ENCODE measurements at regions not wholly inside any gene's neighbourhood (a gene's known extent, or its start where the extent isn't known, plus 50 kb on each side); places are given as distances from the start of the nearest gene placed in this dataset.

DNA sequence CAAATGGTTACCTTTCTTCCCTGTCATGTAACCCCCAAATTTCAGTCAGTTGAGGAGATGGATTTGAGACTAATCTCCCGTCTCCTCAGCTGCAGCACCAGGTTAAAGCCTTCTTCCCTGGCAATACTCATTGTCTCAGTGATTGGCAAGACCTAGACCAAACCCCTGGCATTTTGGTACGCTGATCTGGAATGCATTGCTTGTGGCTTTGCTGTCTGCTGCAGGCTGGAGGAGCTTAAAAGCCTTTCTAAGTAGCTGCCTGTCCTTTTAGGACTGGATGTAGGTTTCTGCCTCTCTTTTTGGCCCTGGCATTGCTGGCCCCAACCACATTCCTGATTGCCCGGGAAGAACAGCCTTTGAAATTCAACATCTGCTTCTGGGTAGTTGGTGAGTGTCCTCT is 729.6 kb upstream of the GJE1 start:
- ChIA-PET POLR2A (no interaction called here), CTCF (no interaction called here)
- ATAC-seq (ENCODE audit: low read depth), result no peak
- H3K4me1 Mint-ChIP-seq, result peaks cover 4% of the 10 kb centered on the region
- peaks cover 4% of the 10 kb centered on the region for H3K9me3 Mint-ChIP-seq
- H3K27me3 Mint-ChIP-seq, result no peaks in the 10 kb centered on the region
- TF ChIP-seq, protein P1, sequence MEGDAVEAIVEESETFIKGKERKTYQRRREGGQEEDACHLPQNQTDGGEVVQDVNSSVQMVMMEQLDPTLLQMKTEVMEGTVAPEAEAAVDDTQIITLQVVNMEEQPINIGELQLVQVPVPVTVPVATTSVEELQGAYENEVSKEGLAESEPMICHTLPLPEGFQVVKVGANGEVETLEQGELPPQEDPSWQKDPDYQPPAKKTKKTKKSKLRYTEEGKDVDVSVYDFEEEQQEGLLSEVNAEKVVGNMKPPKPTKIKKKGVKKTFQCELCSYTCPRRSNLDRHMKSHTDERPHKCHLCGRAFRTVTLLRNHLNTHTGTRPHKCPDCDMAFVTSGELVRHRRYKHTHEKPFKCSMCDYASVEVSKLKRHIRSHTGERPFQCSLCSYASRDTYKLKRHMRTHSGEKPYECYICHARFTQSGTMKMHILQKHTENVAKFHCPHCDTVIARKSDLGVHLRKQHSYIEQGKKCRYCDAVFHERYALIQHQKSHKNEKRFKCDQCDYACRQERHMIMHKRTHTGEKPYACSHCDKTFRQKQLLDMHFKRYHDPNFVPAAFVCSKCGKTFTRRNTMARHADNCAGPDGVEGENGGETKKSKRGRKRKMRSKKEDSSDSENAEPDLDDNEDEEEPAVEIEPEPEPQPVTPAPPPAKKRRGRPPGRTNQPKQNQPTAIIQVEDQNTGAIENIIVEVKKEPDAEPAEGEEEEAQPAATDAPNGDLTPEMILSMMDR (IDR thresholded peaks at IDR 0.05), result no peak
- intact Hi-C loops (cut with micrococcal nuclease), result no loop called here
- no peak for DNase-seq
- H3K4me3 Mint-ChIP-seq, result no peak overlapping the region
- no peaks in the 10 kb centered on the region for H3K36me3 Mint-ChIP-seq (ENCODE audit: low read depth)
- H3K27ac Mint-ChIP-seq, result no peak overlapping the region

DNA sequence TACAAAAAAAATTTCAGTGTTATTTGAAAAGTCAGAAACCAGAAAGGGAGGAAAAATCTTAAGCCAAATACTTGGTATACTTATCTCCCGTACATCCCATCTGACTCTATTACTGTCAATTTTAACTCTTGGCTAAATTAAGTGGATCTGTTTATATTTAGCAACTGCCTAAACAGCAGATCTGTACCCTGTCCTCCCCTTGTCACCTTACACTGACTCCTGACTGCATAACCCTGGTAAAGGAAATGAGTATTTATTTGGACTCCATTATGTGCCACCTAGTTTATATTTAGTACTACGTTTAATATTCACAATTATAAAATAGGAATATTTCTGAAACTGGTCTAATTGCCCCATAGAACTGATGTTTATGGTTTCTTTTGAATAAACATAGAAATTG is 730.2 kb upstream of the GJE1 start:
- intact Hi-C loops (cut with micrococcal nuclease), result no loop called here
- ChIA-PET CTCF (no interaction called here), POLR2A (no interaction called here)

DNA sequence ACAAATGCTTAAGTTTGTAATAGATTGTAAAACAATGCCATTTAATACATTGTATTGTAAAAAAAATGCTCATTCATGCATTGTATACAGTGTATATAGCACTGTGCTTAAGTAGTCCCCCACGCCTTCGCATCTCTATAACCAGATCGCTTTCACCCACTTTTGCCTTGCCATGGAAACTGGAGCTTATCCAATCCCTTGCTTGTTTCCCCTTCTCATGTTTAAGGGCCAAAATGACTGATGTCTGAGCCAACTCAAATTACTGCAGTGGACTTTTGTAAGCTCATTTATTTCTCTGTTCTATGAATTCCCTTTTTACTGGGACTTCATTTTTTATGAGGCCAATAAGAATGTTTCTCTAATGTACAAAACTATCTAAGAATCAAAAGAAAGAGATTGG is 730.9 kb upstream of the GJE1 start:
- ChIA-PET CTCF (no interaction called here), POLR2A (no interaction called here)
- no peaks in the 10 kb centered on the region for H3K36me3 Mint-ChIP-seq (ENCODE audit: low read depth)
- H3K27me3 Mint-ChIP-seq, result no peaks in the 10 kb centered on the region
- no peaks in the 10 kb centered on the region for H3K9me3 Mint-ChIP-seq
- H3K4me3 Mint-ChIP-seq, result no peak overlapping the region
- H3K4me1 Mint-ChIP-seq, result peaks cover 4% of the 10 kb centered on the region
- DNase-seq (no peak), ATAC-seq (ENCODE audit: low read depth) (no peak)
- no peak overlapping the region for H3K27ac Mint-ChIP-seq
- intact Hi-C loops (cut with micrococcal nuclease), result no loop called here
- TF ChIP-seq, protein P1 (IDR thresholded peaks at IDR 0.05), result no peak

More for the DNA sequence above, 730.2 kb upstream of the GJE1 start:
- Mint-ChIP-seq H3K27me3 (no peaks in the 10 kb centered on the region), H3K4me1 (peaks cover 4% of the 10 kb centered on the region), H3K36me3 (ENCODE audit: low read depth) (no peaks in the 10 kb centered on the region), H3K4me3 (no peak overlapping the region), H3K9me3 (peaks cover under 1% of the 10 kb centered on the region), H3K27ac (no peak overlapping the region)
- DNase-seq, result no peak
- ATAC-seq (ENCODE audit: low read depth), result no peak
- TF ChIP-seq, protein P1 (IDR thresholded peaks at IDR 0.05), result no peak

DNA sequence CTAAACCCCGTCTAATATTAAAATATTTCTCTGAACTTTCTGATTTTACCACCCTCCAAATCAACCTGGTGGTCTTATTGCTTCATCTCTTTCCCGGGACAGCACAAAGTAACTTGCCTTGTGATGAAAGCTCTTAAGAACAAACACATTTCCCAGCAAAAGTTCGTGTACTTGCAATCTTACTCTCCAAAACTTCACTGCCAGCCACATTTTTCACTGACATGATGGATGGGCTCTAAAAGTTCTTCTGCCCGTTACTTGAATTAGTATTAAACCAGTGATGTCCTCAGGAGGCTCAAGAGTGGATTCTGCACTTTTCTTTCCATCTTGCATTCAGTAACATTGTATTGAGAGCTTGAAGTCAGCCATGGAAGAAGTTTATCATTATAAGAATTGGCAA is 731.6 kb upstream of the GJE1 start:
- intact Hi-C loops (cut with micrococcal nuclease), result no loop called here
- DNase-seq, result no peak
- Mint-ChIP-seq H3K4me3 (no peak overlapping the region), H3K36me3 (ENCODE audit: low read depth) (no peaks in the 10 kb centered on the region), H3K27me3 (no peaks in the 10 kb centered on the region), H3K4me1 (peaks cover 4% of the 10 kb centered on the region), H3K27ac (no peak overlapping the region), H3K9me3 (no peaks in the 10 kb centered on the region)
- ChIA-PET POLR2A (no interaction called here), CTCF (no interaction called here)
- TF ChIP-seq, protein P1 (IDR thresholded peaks at IDR 0.05), result no peak
- ATAC-seq (ENCODE audit: low read depth), result no peak

DNA sequence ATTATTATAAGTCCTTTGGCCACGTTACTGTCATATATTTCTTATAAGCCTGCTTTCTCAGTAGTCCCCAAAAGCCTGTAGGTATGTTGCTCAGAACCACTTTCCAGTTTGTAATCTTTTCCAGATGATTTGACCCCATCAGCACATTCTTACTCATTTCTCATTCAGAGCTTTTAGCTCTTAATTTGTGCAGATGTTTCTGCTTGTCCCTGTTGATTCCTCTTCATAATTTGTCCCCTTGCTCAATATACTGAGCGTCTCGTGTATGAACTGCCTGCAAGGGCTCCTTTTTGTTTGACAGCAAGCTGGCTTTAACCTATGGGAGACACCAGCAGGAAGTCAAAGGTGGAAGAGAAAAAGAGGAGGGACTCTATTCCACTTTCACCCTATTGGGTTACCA is 733.8 kb upstream of the GJE1 start:
- TF ChIP-seq, protein P1 (IDR thresholded peaks at IDR 0.05), result no peak
- ChIA-PET POLR2A (interaction anchor here (0.6 to 1.2 kb wide), 2 partner anchors 156 to 1798 kb away, joined by 3 to 4 read pairs; no protein-coding TSS in a partner anchor), CTCF (no interaction called here)
- Mint-ChIP-seq H3K27ac (no peak overlapping the region), H3K4me1 (peaks cover 4% of the 10 kb centered on the region), H3K4me3 (no peak overlapping the region), H3K27me3 (no peaks in the 10 kb centered on the region), H3K9me3 (no peaks in the 10 kb centered on the region), H3K36me3 (ENCODE audit: low read depth) (no peaks in the 10 kb centered on the region)
- ATAC-seq (ENCODE audit: low read depth) (no peak), DNase-seq (no peak)
- intact Hi-C loops (cut with micrococcal nuclease), result no loop called here
